HCT116 (cell line): ENCODE measurements at regions not wholly inside any gene's neighbourhood (a gene's known extent, or its start where the extent isn't known, plus 50 kb on each side); places are given as distances from the start of the nearest gene placed in this dataset.

Source experiments
- ATAC-seq: fragments of 200-7000 bp; cut with Tn5 transposase; 2 replicates; pipeline ENCODE4 v1.9.1; 2020; ENCODE audit warnings: mild to moderate bottlenecking, moderate library complexity
- BruUV-seq: library from RNA; stranded (reverse); fragments of 400-500 nt; replicated peaks from 2 replicates; lab custom pipeline; 2021; lab: Mats Ljungman, UMichigan
- CTCF ChIA-PET: fragments of 300-600 bp; sonication (Branson Sonifier 250); formaldehyde crosslinking; loops from one replicate; lab custom pipeline; 2021; ENCODE audit warnings: antibody characterized with exemption; lab: Charles Lee
- POLR2A ChIA-PET: fragments of 300-600, 350-600 bp; sonication (Branson Sonifier 250); formaldehyde crosslinking; loops from one replicate; lab custom pipeline; 2021; ENCODE audit warnings: antibody characterized with exemption; lab: Charles Lee
- RAD21 ChIA-PET, 2 experiments: fragments of 300-600 bp; sonication (Branson Sonifier 250); formaldehyde crosslinking; loops; one replicate each; lab custom pipeline; 2023; ENCODE audit warnings: low total read pairs in 2 of 2; ENCODE audit not compliant: uncharacterized antibody in 2 of 2, unreplicated experiment in 2 of 2, low non-redundant PET in 1 of 2; lab: Charles Lee
- DNase-seq: peaks from one replicate; pipeline ENCODE4 v3.0.0-alpha.2; 2010; ENCODE audit warnings: low read depth, low spot score
- H2AFZ ChIP-seq: fragments of 200-600 bp; shearing (Covaris generic), sonication (generic); 2 replicates; pipeline ENCODE4 v1.6.1; 2017; ENCODE audit warnings: low read depth, mixed run types, mixed read lengths, antibody characterized with exemption, low read length; ENCODE audit not compliant: poor library complexity, severe bottlenecking
- H3K27ac ChIP-seq: 2 replicates; pipeline ENCODE4 v1.5.1; 2012; ENCODE audit warnings: low read depth, low read length
- H3K27me3 ChIP-seq: fragments of 200-600 bp; sonication (generic); 2 replicates; pipeline ENCODE4 v1.6.1; 2016; ENCODE audit warnings: mixed run types, low read length, mixed read lengths; ENCODE audit not compliant: insufficient read depth
- H3K36me3 ChIP-seq, 2 experiments: fragments of 200-500 bp in 1 of 2; fragments of 200-600 bp in 1 of 2; sonication (Bioruptor generic) in 1 of 2; sonication (generic) in 1 of 2; 2 replicates each; pipeline versions ENCODE4 v1.5.1 to v1.6.1; 2014 to 2016; ENCODE audit warnings: low read length in 2 of 2, inconsistent platforms in 1 of 2, mixed read lengths in 1 of 2, mixed run types in 1 of 2; ENCODE audit not compliant: insufficient read depth in 2 of 2, control insufficient read depth in 1 of 2
- H3K4me1 ChIP-seq, 2 experiments: fragments of 200-600 bp in 1 of 2; sonication (generic) in 1 of 2; 2 replicates each; pipeline versions ENCODE4 v1.5.1 to v1.6.1; 2012 to 2017; ENCODE audit warnings: low read length in 2 of 2, inconsistent platforms in 1 of 2, mild to moderate bottlenecking in 1 of 2, mixed read lengths in 1 of 2, mixed run types in 1 of 2, moderate library complexity in 1 of 2; ENCODE audit not compliant: insufficient read depth in 2 of 2, control insufficient read depth in 1 of 2
- H3K4me2 ChIP-seq: fragments of 200-600 bp; sonication (generic); 2 replicates; pipeline ENCODE4 v1.6.1; 2017; ENCODE audit warnings: mixed run types, low read length, mixed read lengths
- H3K4me3 ChIP-seq, 2 experiments: fragments of 200-600 bp in 1 of 2; sonication (generic) in 1 of 2; replicated peaks in 1 of 2; 2 replicates each; pipeline ENCODE4 v1.5.1; 2011 to 2016; ENCODE audit warnings: low read length in 2 of 2, control low read depth in 1 of 2, low read depth in 1 of 2, mild to moderate bottlenecking in 1 of 2, mixed read lengths in 1 of 2, mixed run types in 1 of 2
- H3K79me2 ChIP-seq: fragments of 200-600 bp; sonication (generic); 2 replicates; pipeline ENCODE4 v1.6.1; 2017; ENCODE audit warnings: mild to moderate bottlenecking, mixed run types, low read length, moderate library complexity, mixed read lengths; ENCODE audit not compliant: insufficient read depth
- H3K9ac ChIP-seq: fragments of 200-600 bp; sonication (generic); 2 replicates; pipeline ENCODE4 v1.6.1; 2016; ENCODE audit warnings: low read length, mixed read lengths
- H3K9me2 ChIP-seq: fragments of 200-600 bp; sonication (generic), shearing (Covaris generic); 2 replicates; pipeline ENCODE4 v1.6.1; 2017; ENCODE audit warnings: mixed run types, mild to moderate bottlenecking, moderate library complexity; ENCODE audit not compliant: insufficient read depth
- H3K9me3 ChIP-seq, 2 experiments: fragments of 200-500 bp in 1 of 2; fragments of 200-600 bp in 1 of 2; sonication (Bioruptor generic) in 1 of 2; sonication (generic) in 1 of 2; 2 replicates each; pipeline ENCODE4 v1.6.1; 2014 to 2017; ENCODE audit warnings: low read length in 2 of 2, mixed read lengths in 2 of 2, inconsistent platforms in 1 of 2, low read depth in 1 of 2, mild to moderate bottlenecking in 1 of 2, mixed run types in 1 of 2, moderate library complexity in 1 of 2; ENCODE audit not compliant: control insufficient read depth in 1 of 2, insufficient read depth in 1 of 2
- H4K20me1 ChIP-seq: fragments of 200-600 bp; sonication (generic), shearing (Covaris generic); 2 replicates; pipeline ENCODE4 v1.6.1; 2017; ENCODE audit warnings: mixed run types, mild to moderate bottlenecking, moderate library complexity; ENCODE audit not compliant: insufficient read depth
- ATF3 ChIP-seq: IDR thresholded peaks from 2 replicates; pipeline ENCODE4 v1.6.1; 2012
- CTCF ChIP-seq, 3 experiments: fragments of 200-600 bp in 1 of 3; sonication (generic) in 1 of 3; IDR thresholded peaks in 2 of 3; conservative IDR thresholded peaks in 1 of 3; 2 replicates each; pipeline ENCODE4 v1.5.1; 2012 to 2017; ENCODE audit warnings: low read depth in 2 of 3, low read length in 2 of 3, antibody characterized with exemption in 1 of 3, borderline replicate concordance in 1 of 3, control low read depth in 1 of 3, mild to moderate bottlenecking in 1 of 3, mixed read lengths in 1 of 3, mixed run types in 1 of 3, moderate library complexity in 1 of 3; ENCODE audit not compliant: insufficient read depth in 1 of 3
- EGR1 ChIP-seq: IDR thresholded peaks from 2 replicates; pipeline ENCODE4 v1.6.1; 2012; ENCODE audit warnings: low read depth
- ELF1 ChIP-seq: IDR thresholded peaks from 2 replicates; pipeline ENCODE4 v1.6.1; 2012; ENCODE audit warnings: low read depth, borderline replicate concordance
- POLR2A ChIP-seq: IDR thresholded peaks from 2 replicates; pipeline ENCODE4 v1.7.0; 2011; ENCODE audit warnings: borderline replicate concordance; ENCODE audit not compliant: insufficient read depth, insufficient read length; ENCODE audit errors: extremely low read depth
- POLR2AphosphoS5 ChIP-seq: IDR thresholded peaks from 2 replicates; pipeline ENCODE4 v1.6.1; 2011; ENCODE audit warnings: mild to moderate bottlenecking, low read depth, low read length, moderate library complexity
- SIN3A ChIP-seq: IDR thresholded peaks from 2 replicates; pipeline ENCODE4 v1.6.1; 2012; ENCODE audit warnings: low read depth
- ZBTB33 ChIP-seq: IDR thresholded peaks from 2 replicates; pipeline ENCODE4 v1.6.1; 2011; ENCODE audit warnings: mild to moderate bottlenecking, low read length, moderate library complexity; ENCODE audit not compliant: insufficient replicate concordance; ENCODE audit errors: extremely low read depth
- ZNF274 ChIP-seq: fragments of 200-500 bp; sonication (Bioruptor generic); IDR thresholded peaks from 2 replicates; pipeline ENCODE4 v1.6.1; 2014; ENCODE audit warnings: mild to moderate bottlenecking, low read depth, low read length, inconsistent platforms
- intact Hi-C: fragments of 100-400 bp; cut with micrococcal nuclease; formaldehyde crosslinking; loops from 2 replicates; pipeline ENCODE4 v1.10.0; 2022

- Histone ChIP-seq H2AFZ (no peak overlapping the region), H3K27ac (no peak overlapping the region), H3K27me3 (no peaks in the 10 kb centered on the region), H3K36me3 (no peaks in the 10 kb centered on the region), H3K9me2 (no peaks in the 10 kb centered on the region), H3K79me2 (no peaks in the 10 kb centered on the region), H3K9ac (no peak overlapping the region), H4K20me1 (no peaks in the 10 kb centered on the region), H3K4me3 (no peak overlapping the region), H3K4me1 (no peaks in the 10 kb centered on the region), H3K9me3 (no peaks in the 10 kb centered on the region), H3K4me2 (no peak overlapping the region)
- POLR2A ChIA-PET, result no interaction called here
- ATAC-seq (no peak), DNase-seq (no peak)
- BruUV-seq, result no TSS peak
- CTCF ChIA-PET, result no interaction called here
- RAD21 ChIA-PET, result no interaction called here
- intact Hi-C loops, result no loop called here
- TF ChIP-seq ZNF274 (no peak), POLR2A (no peak), SIN3A (no peak), EGR1 (no peak), ZBTB33 (no peak), ELF1 (no peak), ATF3 (no peak), POLR2AphosphoS5 (no peak), CTCF (IDR thresholded peaks at IDR 0.05 in 2 of 3, conservative IDR thresholded peaks at IDR 0.05 in 1 of 3; ENCODE audit: borderline replicate concordance in 1 of 3, insufficient read depth in 1 of 3, low read depth in 2 of 3, low read length in 2 of 3) (no peak)
Observed at GRCh38 chr14:98698341-98698740, 573.7 kb downstream of the BCL11B start.
